ENCODE measurements at regions not wholly inside any gene's neighbourhood (a gene's known extent, or its start where the extent isn't known, plus 50 kb on each side); places are given as distances from the start of the nearest gene placed in this dataset.

- H3K27me3 ChIP-seq (replicated peaks in 1 of 7): no peaks in the 10 kb centered on the region
- H3K4me3 ChIP-seq: no peak overlapping the region
- TF ChIP-seq POLR2AphosphoS5 (IDR thresholded peaks at IDR 0.05): no peak
- no peak for TF ChIP-seq CTCF (IDR thresholded peaks at IDR 0.05 in 8 of 11, conservative IDR thresholded peaks at IDR 0.05 in 3 of 11)
- no peak for TF ChIP-seq POLR2A (IDR thresholded peaks at IDR 0.05)
- no peak for DNase-seq
- peaks cover 0 to 24% (median 16%) of the 10 kb centered on the region in 8 donors for H3K9me3 ChIP-seq
- H3K4me1 ChIP-seq: no peaks in the 10 kb centered on the region
- no peaks in the 10 kb centered on the region for H3K36me3 ChIP-seq
- no peak overlapping the region for H3K27ac ChIP-seq
- intact Hi-C loops (cut with DNase I; ENCODE audit: low total_unique reads): no loop called here
These were observed 103.5 kb downstream of the PRR20E start for GRCh38 chr13:57270493-57270892.

GRCh38 chr13:57286511-57287098 is 119.6 kb downstream of the PRR20E start:
- H3K27ac ChIP-seq: no peak overlapping the region
- peak; percentile 75 for DNase-seq
- TF ChIP-seq POLR2A (IDR thresholded peaks at IDR 0.05) (no peak), CTCF (IDR thresholded peaks at IDR 0.05 in 8 of 11, conservative IDR thresholded peaks at IDR 0.05 in 3 of 11) (no peak), POLR2AphosphoS5 (IDR thresholded peaks at IDR 0.05) (no peak)
- intact Hi-C loops (cut with DNase I; ENCODE audit: low total_unique reads): no loop called here
- H3K9me3 ChIP-seq: peaks cover 0 to 34% (median 28%) of the 10 kb centered on the region in 8 donors
- H3K27me3 ChIP-seq (replicated peaks in 1 of 7): no peaks in the 10 kb centered on the region
- 94 to 96% (median 95%) methylated on average over 26 to 49 of the region's 49 CpGs for WGBS, 5 donors
- H3K4me3 ChIP-seq: no peak overlapping the region
- H3K36me3 ChIP-seq: no peaks in the 10 kb centered on the region
- no peaks in the 10 kb centered on the region for H3K4me1 ChIP-seq

GRCh38 chr13:57302604-57303003 is 135.6 kb downstream of the PRR20E start:
- DNase-seq: no peak
- H3K4me3 ChIP-seq: no peak overlapping the region
- intact Hi-C loops (cut with DNase I; ENCODE audit: low total_unique reads): no loop called here
- H3K27me3 ChIP-seq (replicated peaks in 1 of 7): no peaks in the 10 kb centered on the region
- H3K27ac ChIP-seq: no peak overlapping the region
- WGBS, 5 donors: 75 to 88% (median 78%) methylated on average over 1 of the region's 1 CpG
- no peaks in the 10 kb centered on the region for H3K36me3 ChIP-seq
- TF ChIP-seq POLR2AphosphoS5 (IDR thresholded peaks at IDR 0.05) (no peak), CTCF (IDR thresholded peaks at IDR 0.05 in 8 of 11, conservative IDR thresholded peaks at IDR 0.05 in 3 of 11) (no peak), POLR2A (IDR thresholded peaks at IDR 0.05) (no peak)
- no peaks in the 10 kb centered on the region for H3K9me3 ChIP-seq
- no peaks in the 10 kb centered on the region for H3K4me1 ChIP-seq

- no peak for DNase-seq
- WGBS, 5 donors: 61 to 85% (median 79%) methylated on average over 15 of the region's 15 CpGs
- Histone ChIP-seq H3K9me3 (peaks cover 0 to 6% (median 0%) of the 10 kb centered on the region in 8 donors), H3K4me3 (no peak overlapping the region), H3K4me1 (no peaks in the 10 kb centered on the region), H3K27ac (no peak overlapping the region), H3K36me3 (no peaks in the 10 kb centered on the region), H3K27me3 (replicated peaks in 1 of 7) (no peaks in the 10 kb centered on the region)
- TF ChIP-seq POLR2A (IDR thresholded peaks at IDR 0.05) (no peak), POLR2AphosphoS5 (IDR thresholded peaks at IDR 0.05) (no peak), CTCF (IDR thresholded peaks at IDR 0.05 in 8 of 11, conservative IDR thresholded peaks at IDR 0.05 in 3 of 11) (no peak)
- intact Hi-C loops (cut with DNase I; ENCODE audit: low total_unique reads): no loop called here
These were observed 144.1 kb downstream of the PRR20E start for GRCh38 chr13:57311009-57311586.

Measured in spleen (tissue), 11 donors.